ENCODE measurements at regions not wholly inside any gene's neighbourhood (a gene's known extent, or its start where the extent isn't known, plus 50 kb on each side); places are given as distances from the start of the nearest gene placed in this dataset.
"Not testable (repeated sequence)": the region's sequence is repeated elsewhere in the genome, so short reads cannot be mapped to it uniquely, and the experiment has no call there.

DNA sequence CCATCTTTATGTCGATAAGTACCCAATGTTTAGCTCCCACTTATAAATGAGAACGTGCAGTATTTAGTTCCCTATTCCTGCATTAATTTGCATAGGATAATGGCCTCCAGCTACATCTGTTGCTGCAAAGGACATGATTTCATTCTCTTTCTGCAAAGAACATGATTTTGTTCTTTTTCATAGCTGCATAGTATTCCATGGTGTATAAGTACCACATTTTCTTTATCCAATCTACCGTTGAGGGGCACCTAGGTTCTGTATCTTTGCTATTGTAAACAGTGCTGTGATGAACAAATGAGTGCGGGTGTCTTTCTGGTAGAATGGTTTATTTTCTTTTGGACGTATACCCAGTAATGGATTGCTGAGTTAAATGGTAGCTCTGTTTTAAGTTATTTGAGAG is 63.0 kb downstream of the HLX start:
- Mint-ChIP-seq H3K27ac (ENCODE audit: unreplicated experiment) (no peak overlapping the region), H3K9me3 (ENCODE audit: low read depth) (no peaks in the 10 kb centered on the region), H3K4me1 (ENCODE audit: low read depth) (no peaks in the 10 kb centered on the region), H3K27me3 (ENCODE audit: low read depth) (peaks cover 9% of the 10 kb centered on the region), H3K4me3 (ENCODE audit: unreplicated experiment) (no peak overlapping the region), H3K36me3 (ENCODE audit: low read depth) (no peaks in the 10 kb centered on the region)
- TF ChIP-seq, protein P1, sequence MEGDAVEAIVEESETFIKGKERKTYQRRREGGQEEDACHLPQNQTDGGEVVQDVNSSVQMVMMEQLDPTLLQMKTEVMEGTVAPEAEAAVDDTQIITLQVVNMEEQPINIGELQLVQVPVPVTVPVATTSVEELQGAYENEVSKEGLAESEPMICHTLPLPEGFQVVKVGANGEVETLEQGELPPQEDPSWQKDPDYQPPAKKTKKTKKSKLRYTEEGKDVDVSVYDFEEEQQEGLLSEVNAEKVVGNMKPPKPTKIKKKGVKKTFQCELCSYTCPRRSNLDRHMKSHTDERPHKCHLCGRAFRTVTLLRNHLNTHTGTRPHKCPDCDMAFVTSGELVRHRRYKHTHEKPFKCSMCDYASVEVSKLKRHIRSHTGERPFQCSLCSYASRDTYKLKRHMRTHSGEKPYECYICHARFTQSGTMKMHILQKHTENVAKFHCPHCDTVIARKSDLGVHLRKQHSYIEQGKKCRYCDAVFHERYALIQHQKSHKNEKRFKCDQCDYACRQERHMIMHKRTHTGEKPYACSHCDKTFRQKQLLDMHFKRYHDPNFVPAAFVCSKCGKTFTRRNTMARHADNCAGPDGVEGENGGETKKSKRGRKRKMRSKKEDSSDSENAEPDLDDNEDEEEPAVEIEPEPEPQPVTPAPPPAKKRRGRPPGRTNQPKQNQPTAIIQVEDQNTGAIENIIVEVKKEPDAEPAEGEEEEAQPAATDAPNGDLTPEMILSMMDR (IDR thresholded peaks at IDR 0.05), result no peak
- DNase-seq (ENCODE audit: low spot score), result no peak

DNA sequence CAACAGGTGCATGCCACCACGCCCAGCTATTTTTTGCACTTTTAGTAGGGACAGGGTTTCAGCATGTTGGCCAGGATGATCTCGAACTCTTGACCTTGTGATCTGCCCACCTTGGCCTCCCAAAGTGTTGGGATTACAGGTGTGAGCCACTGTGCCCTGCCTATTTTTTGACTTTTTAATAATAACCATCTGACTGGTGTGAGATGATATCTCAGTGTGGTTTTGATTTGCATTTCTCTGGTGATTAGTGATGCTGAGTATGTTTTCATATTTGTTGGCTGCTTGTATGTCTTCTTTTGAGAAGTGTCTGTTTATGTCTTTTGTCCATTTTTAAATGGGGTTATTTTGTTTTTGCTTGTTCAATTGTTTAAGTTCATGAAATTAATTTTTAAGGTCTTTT is 63.7 kb downstream of the HLX start:
- not testable (repeated sequence) for H3K9me3 Mint-ChIP-seq (ENCODE audit: low read depth); H3K36me3 Mint-ChIP-seq (ENCODE audit: low read depth); H3K27me3 Mint-ChIP-seq (ENCODE audit: low read depth); H3K27ac Mint-ChIP-seq (ENCODE audit: unreplicated experiment); H3K4me3 Mint-ChIP-seq (ENCODE audit: unreplicated experiment); H3K4me1 Mint-ChIP-seq (ENCODE audit: low read depth); DNase-seq (ENCODE audit: low spot score)

DNA sequence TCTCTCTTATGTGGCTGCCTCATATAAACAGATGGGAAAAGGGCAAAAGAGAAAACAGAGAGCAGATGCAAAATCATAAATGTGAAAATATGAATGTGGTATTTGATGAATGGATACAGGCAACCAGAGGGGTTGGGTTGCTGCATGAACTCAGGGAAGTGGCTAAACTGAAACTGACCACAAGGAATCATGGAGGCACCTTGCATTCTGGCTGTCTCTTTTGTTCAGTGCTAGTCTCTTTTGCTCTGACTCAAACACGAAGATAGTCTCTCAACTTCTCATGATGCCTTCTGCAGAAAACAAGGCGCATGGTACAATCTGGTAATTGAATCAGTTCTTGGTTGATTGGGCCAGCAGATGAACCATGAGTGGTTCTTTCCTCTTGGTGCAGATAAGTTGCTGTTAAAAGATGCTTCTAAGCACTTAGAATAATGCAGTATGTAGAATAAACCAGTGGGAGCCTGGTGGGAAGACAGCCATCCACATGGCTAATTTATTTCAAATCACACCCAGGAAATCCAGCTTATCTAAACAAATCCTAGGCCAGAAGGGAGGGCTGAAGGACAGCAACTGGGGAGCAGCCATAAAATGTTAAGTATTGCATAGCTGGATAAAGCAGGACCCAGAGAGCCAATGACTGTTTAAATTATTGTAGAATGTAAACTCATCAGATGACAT is 64.2 kb downstream of the HLX start:
- no peak overlapping the region for H3K27ac Mint-ChIP-seq (ENCODE audit: unreplicated experiment)
- no peaks in the 10 kb centered on the region for H3K4me1 Mint-ChIP-seq (ENCODE audit: low read depth)
- no peaks in the 10 kb centered on the region for H3K9me3 Mint-ChIP-seq (ENCODE audit: low read depth)
- no peak overlapping the region for H3K4me3 Mint-ChIP-seq (ENCODE audit: unreplicated experiment)
- H3K27me3 Mint-ChIP-seq (ENCODE audit: low read depth), result peaks cover 3% of the 10 kb centered on the region
- DNase-seq (ENCODE audit: low spot score), result no peak
- no peaks in the 10 kb centered on the region for H3K36me3 Mint-ChIP-seq (ENCODE audit: low read depth)
- TF ChIP-seq, protein P1 (IDR thresholded peaks at IDR 0.05), result no peak

DNA sequence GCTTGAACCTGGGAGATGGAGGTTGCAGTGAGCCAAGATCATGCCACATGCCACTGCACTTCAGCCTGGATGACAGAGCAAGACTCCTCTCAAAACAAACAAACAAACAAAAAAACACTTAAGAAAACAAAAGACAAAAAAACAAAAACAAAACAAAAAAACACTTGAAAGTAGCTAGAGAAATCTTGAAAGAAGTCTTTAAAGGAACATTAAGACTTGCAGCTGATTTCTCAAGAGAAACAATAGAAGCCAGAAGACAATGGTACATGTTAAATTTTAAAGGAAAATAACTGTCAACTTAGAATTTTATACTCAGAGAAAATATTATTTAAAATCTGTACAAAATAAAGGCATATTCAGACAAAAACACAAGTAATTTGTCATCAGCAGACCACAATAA is 71.3 kb downstream of the HLX start:
- TF ChIP-seq, protein P1 (IDR thresholded peaks at IDR 0.05), result no peak
- peaks cover 2% of the 10 kb centered on the region for H3K27me3 Mint-ChIP-seq (ENCODE audit: low read depth)

DNA sequence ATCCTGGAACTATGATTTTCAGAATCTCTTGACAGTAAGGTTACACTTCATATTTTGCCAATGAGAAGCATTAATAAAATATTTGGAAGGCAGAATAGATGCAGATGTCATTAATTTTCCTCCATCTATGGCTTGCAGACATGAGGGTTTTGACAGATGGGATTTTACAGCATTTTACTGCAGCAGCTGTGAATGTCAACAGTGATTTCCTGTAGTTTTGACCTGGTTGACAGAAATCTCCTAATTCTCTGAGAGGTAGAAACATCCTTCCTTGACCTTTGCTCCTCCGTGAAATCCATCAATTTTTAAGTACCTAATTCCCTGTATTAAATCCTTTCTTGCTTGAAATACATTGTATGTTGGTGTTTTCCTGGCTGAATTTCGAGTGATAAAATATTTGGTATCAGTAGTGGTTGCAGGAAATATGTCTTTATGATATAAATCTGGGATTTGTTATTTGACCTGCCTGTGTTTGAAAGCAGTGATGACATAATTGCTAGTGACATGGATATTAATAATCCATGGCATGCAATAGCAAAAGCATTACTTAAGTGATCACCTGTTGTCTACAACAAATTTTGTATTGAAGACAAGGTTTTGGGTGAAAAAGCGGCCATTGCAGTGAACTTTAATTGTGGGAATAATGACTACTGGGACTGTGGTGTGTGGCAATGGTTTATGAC is 73.9 kb downstream of the HLX start:
- H3K27me3 Mint-ChIP-seq (ENCODE audit: low read depth), result peaks cover 2% of the 10 kb centered on the region
- no peaks in the 10 kb centered on the region for H3K4me1 Mint-ChIP-seq (ENCODE audit: low read depth)
- H3K27ac Mint-ChIP-seq (ENCODE audit: unreplicated experiment), result no peak overlapping the region
- no peak overlapping the region for H3K4me3 Mint-ChIP-seq (ENCODE audit: unreplicated experiment)
- DNase-seq (ENCODE audit: low spot score), result no peak
- H3K36me3 Mint-ChIP-seq (ENCODE audit: low read depth), result no peaks in the 10 kb centered on the region
- TF ChIP-seq, protein P1 (IDR thresholded peaks at IDR 0.05), result no peak
- peaks cover 12% of the 10 kb centered on the region for H3K9me3 Mint-ChIP-seq (ENCODE audit: low read depth)

More for the DNA sequence above, 71.3 kb downstream of the HLX start:
- peaks cover 12% of the 10 kb centered on the region for H3K9me3 Mint-ChIP-seq (ENCODE audit: low read depth)
- H3K36me3 Mint-ChIP-seq (ENCODE audit: low read depth), result no peaks in the 10 kb centered on the region
- DNase-seq (ENCODE audit: low spot score), result no peak
- H3K4me3 Mint-ChIP-seq (ENCODE audit: unreplicated experiment), result no peak overlapping the region
- H3K27ac Mint-ChIP-seq (ENCODE audit: unreplicated experiment), result no peak overlapping the region
- H3K4me1 Mint-ChIP-seq (ENCODE audit: low read depth), result no peaks in the 10 kb centered on the region
